GM23248 (cell line): ENCODE measurements at regions not wholly inside any gene's neighbourhood (a gene's known extent, or its start where the extent isn't known, plus 50 kb on each side); places are given as distances from the start of the nearest gene placed in this dataset.

Experiments
- EZH2 ChIP-seq: fragments of 200-600 bp; sonication (generic); IDR thresholded peaks from 2 replicates; pipeline ENCODE4 v1.6.1; 2018; ENCODE audit warnings: antibody characterized with exemption, mild to moderate bottlenecking; ENCODE audit not compliant: insufficient read depth, poor library complexity, severe bottlenecking
- EZH2phosphoT487 ChIP-seq: fragments of 200-600 bp; sonication (generic); IDR thresholded peaks from 2 replicates; pipeline ENCODE4 v1.6.1; 2018; ENCODE audit warnings: antibody characterized with exemption, moderate library complexity, mild to moderate bottlenecking, low read depth; ENCODE audit not compliant: insufficient read depth

GRCh38 chr3:70824078-70824477, 511.6 kb upstream of the MDFIC2 start:
- TF ChIP-seq EZH2 (no peak), EZH2phosphoT487 (no peak)
